HS-27A (cell line): ENCODE measurements at regions not wholly inside any gene's neighbourhood (a gene's known extent, or its start where the extent isn't known, plus 50 kb on each side); places are given as distances from the start of the nearest gene placed in this dataset.
"Not testable (repeated sequence)": the region's sequence is repeated elsewhere in the genome, so short reads cannot be mapped to it uniquely, and the experiment has no call there.

ENCODE experiments used
- DNase-seq: peaks from one replicate; pipeline ENCODE4 v3.0.0-alpha.2; 2012; ENCODE audit warnings: low read depth, missing footprints

- DNase-seq, result no peak
These were observed 626.6 kb upstream of the SGCD start for GRCh38 chr5:155700333-155700732.

- DNase-seq, result no peak
These were observed 615.1 kb upstream of the SGCD start for GRCh38 chr5:155711882-155712281.

GRCh38 chr5:155714435-155714834 is 612.5 kb upstream of the SGCD start:
- not testable (repeated sequence) for DNase-seq

- no peak for DNase-seq
These were observed 600.7 kb upstream of the SGCD start for GRCh38 chr5:155726267-155726666.

- DNase-seq, result no peak
These were observed 599.3 kb upstream of the SGCD start for GRCh38 chr5:155727512-155728145.

- DNase-seq, result no peak
These were observed 598.7 kb upstream of the SGCD start for GRCh38 chr5:155728146-155728856.

GRCh38 chr5:155728857-155729683 is 597.9 kb upstream of the SGCD start:
- DNase-seq, result no peak

- no peak for DNase-seq
These were observed 597.3 kb upstream of the SGCD start for GRCh38 chr5:155729684-155730059.

- no peak for DNase-seq
These were observed 594.2 kb upstream of the SGCD start for GRCh38 chr5:155732587-155733376.

GRCh38 chr5:155733935-155734334 is 593.0 kb upstream of the SGCD start:
- DNase-seq, result no peak

- no peak for DNase-seq
These were observed 591.6 kb upstream of the SGCD start for GRCh38 chr5:155735388-155735787.

- DNase-seq, result no peak
These were observed 588.3 kb upstream of the SGCD start for GRCh38 chr5:155738616-155739015.

GRCh38 chr5:155746367-155747038 is 580.5 kb upstream of the SGCD start:
- no peak for DNase-seq

- DNase-seq, result no peak
These were observed 576.9 kb upstream of the SGCD start for GRCh38 chr5:155750101-155750500.

GRCh38 chr5:155750571-155750970 is 576.4 kb upstream of the SGCD start:
- no peak for DNase-seq

GRCh38 chr5:155753943-155754581 is 572.9 kb upstream of the SGCD start:
- no peak for DNase-seq

GRCh38 chr5:155759252-155759651 is 567.7 kb upstream of the SGCD start:
- no peak for DNase-seq

- DNase-seq, result no peak
These were observed 567.0 kb upstream of the SGCD start for GRCh38 chr5:155759984-155760383.

- DNase-seq, result no peak
These were observed 565.5 kb upstream of the SGCD start for GRCh38 chr5:155761502-155761901.

GRCh38 chr5:155765715-155766114 is 561.2 kb upstream of the SGCD start:
- no peak for DNase-seq

GRCh38 chr5:155767470-155767869 is 559.5 kb upstream of the SGCD start:
- DNase-seq, result no peak
